ENCODE measurements at regions not wholly inside any gene's neighbourhood (a gene's known extent, or its start where the extent isn't known, plus 50 kb on each side); places are given as distances from the start of the nearest gene placed in this dataset.

GRCh38 chr20:33908336-33908735, 85.4 kb upstream of the RALY start:
- H3K4me3 ChIP-seq (ENCODE audit: low read depth, low read length) = no peak overlapping the region
- no peak for TF ChIP-seq CTCF (IDR thresholded peaks at IDR 0.05; ENCODE audit: low read depth, low read length, missing control alignments)
- no peak for DNase-seq (ENCODE audit: low read depth)

- TF ChIP-seq CTCF (IDR thresholded peaks at IDR 0.05; ENCODE audit: low read depth, low read length, missing control alignments) = no peak
- DNase-seq (ENCODE audit: low read depth) = no peak
- H3K4me3 ChIP-seq (ENCODE audit: low read depth, low read length) = no peak overlapping the region
These were observed 84.8 kb upstream of the RALY start for GRCh38 chr20:33908868-33909267.

GRCh38 chr20:33909331-33909921, 84.3 kb upstream of the RALY start:
- H3K4me3 ChIP-seq (ENCODE audit: low read depth, low read length) = no peak overlapping the region
- no peak for TF ChIP-seq CTCF (IDR thresholded peaks at IDR 0.05; ENCODE audit: low read depth, low read length, missing control alignments)
- DNase-seq (ENCODE audit: low read depth) = no peak

- no peak overlapping the region for H3K4me3 ChIP-seq (ENCODE audit: low read depth, low read length)
- TF ChIP-seq CTCF (IDR thresholded peaks at IDR 0.05; ENCODE audit: low read depth, low read length, missing control alignments) = no peak
- no peak for DNase-seq (ENCODE audit: low read depth)
These were observed 83.7 kb upstream of the RALY start for GRCh38 chr20:33910056-33910455.

- no peak for TF ChIP-seq CTCF (IDR thresholded peaks at IDR 0.05; ENCODE audit: low read depth, low read length, missing control alignments)
- no peak overlapping the region for H3K4me3 ChIP-seq (ENCODE audit: low read depth, low read length)
- no peak for DNase-seq (ENCODE audit: low read depth)
These were observed 83.0 kb upstream of the RALY start for GRCh38 chr20:33910529-33911327.

- no peak for TF ChIP-seq CTCF (IDR thresholded peaks at IDR 0.05; ENCODE audit: low read depth, low read length, missing control alignments)
- H3K4me3 ChIP-seq (ENCODE audit: low read depth, low read length) = no peak overlapping the region
- DNase-seq (ENCODE audit: low read depth) = no peak
These were observed 78.8 kb upstream of the RALY start for GRCh38 chr20:33914919-33915318.
